ENCODE measurements at regions not wholly inside any gene's neighbourhood (a gene's known extent, or its start where the extent isn't known, plus 50 kb on each side); places are given as distances from the start of the nearest gene placed in this dataset.
A peak's percentile ranks its signal among the peaks of the same experiment; 100 is the strongest.

- DNase-seq (ENCODE audit: low read depth), result no peak
Observed at GRCh38 chr7:42987648-42988214, 55.6 kb downstream of the MRPL32 start.

DNA sequence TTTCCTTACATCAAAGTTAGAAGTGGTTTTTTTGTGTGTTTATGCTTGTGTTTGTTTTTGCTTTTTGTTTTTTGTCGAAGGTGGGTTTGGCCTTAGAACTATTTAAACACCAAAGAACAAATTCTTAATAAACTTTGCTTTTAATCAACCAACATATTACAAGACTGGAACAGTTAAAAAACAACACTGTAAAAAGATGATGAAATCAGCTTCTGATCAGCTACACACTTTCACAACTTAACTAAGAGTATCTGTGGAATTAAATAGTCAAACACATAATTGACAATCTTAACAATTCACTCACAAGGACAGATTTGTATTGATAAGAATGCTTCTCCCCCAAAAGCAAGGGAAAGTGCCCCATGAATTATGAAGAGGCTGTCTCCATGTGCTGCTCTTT, 58.8 kb downstream of the MRPL32 start:
- no peak for DNase-seq (ENCODE audit: low read depth)

- no peak for DNase-seq (ENCODE audit: low read depth)
Observed at GRCh38 chr7:42991913-42992591, 59.9 kb downstream of the MRPL32 start.

- DNase-seq (ENCODE audit: low read depth), result no peak
Observed at GRCh38 chr7:42993038-42993437, 60.9 kb downstream of the MRPL32 start.

GRCh38 chr7:42994096-42994495, 61.9 kb downstream of the MRPL32 start:
- no peak for DNase-seq (ENCODE audit: low read depth)

DNA sequence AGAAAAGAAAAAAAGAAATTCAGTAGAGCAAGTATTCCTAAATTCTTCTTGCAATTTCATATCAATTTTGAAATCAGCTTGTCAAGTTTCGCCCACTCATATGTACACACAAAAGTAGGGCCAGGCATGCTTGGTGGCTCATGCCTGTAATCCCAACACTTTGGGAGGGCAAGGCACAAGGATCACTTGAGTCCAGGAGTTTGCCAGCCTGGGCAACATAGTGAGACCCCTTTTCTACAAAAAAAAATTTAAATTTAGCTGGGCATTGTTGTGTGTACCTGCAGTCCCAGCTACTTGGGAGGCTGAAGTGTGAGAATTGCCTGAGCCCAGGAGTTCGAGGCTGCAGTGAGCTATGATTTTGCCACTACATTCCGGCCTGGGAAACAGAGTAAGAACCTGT, 65.4 kb downstream of the MRPL32 start:
- DNase-seq (ENCODE audit: low read depth), result no peak

GRCh38 chr7:43004082-43004481, 71.9 kb downstream of the MRPL32 start:
- DNase-seq (ENCODE audit: low read depth), result no peak

- no peak for DNase-seq (ENCODE audit: low read depth)
Observed at GRCh38 chr7:43006008-43006407, 73.8 kb downstream of the MRPL32 start.

DNA sequence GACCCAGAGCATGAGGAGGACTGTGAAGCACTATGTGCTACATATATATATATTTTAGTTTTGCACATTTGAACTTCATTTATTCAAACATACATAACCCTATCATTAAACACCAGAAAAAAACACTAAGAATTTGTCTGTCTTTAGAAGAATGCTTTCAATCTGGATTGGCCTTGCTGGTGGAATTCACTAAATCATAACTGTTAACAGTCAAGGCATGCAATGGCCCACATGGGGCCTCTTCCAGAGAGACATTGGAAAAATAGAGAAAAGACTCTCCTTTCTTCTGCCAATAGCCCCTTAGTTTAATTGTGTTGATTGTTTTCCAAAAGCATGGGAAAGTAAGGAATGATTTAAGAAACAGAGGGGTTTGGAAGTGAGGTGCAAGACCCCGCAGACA, 77.9 kb downstream of the MRPL32 start:
- DNase-seq (ENCODE audit: low read depth), result no peak

DNA sequence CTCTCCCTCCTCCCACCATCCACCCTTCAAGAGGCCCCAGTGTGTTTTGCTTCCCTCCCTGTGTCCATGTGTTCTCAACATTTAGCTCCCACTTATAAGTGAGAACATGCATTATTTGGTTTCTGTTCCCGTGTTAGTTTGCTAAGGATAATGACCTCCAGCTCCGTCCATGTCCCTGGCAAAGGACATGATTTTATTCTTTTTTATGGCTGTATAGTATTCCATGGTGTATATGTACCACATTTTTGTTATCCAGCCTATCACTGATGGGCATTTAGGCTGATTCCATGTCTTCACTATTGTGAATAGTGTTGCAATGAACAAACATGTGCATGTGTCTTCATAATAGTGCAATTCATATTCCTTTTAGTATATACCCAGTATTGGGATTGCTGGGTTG, 79.7 kb downstream of the MRPL32 start:
- no peak for DNase-seq (ENCODE audit: low read depth)

DNA sequence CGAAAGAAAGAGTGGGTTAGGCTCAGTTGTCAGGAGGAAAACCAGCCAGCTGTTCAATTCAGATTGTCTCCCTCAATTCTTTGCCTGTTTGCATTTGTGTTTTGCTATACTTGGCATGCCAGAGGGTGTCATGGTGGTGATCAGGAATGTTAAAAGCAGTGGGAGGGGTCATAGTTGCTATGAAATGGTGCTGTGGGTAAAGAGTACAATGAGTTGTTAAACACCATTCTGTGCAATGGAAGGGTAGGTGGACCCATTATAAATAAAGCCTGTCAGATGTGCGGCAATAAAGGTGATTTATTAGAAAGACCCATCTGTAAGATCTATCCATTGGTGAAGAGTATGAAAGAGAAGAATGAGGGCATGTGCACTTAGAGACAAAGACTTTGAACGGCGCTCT, 82.2 kb downstream of the MRPL32 start:
- no peak for DNase-seq (ENCODE audit: low read depth)

GRCh38 chr7:43015301-43015700, 83.1 kb downstream of the MRPL32 start:
- no peak for DNase-seq (ENCODE audit: low read depth)

DNA sequence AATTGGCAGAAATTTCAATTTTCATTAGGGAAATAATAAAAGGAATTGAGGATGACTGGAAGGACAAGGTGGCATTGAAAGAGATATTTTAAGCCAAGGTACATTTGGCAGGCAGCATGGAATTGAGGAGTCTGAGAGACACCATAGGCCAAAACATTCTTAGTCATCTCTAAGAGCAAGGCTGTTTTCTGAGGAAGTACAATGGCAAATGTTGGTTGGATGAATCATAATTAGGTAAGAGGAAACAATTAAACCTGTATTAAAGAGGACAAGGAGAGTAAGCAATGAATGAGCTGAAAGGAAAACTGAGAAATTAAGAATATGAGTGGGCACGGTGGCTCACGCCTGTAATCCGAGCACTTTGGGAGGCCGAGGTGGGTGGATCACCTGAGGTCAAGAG, 86.3 kb downstream of the MRPL32 start:
- peak; percentile 78 for DNase-seq (ENCODE audit: low read depth)

DNA sequence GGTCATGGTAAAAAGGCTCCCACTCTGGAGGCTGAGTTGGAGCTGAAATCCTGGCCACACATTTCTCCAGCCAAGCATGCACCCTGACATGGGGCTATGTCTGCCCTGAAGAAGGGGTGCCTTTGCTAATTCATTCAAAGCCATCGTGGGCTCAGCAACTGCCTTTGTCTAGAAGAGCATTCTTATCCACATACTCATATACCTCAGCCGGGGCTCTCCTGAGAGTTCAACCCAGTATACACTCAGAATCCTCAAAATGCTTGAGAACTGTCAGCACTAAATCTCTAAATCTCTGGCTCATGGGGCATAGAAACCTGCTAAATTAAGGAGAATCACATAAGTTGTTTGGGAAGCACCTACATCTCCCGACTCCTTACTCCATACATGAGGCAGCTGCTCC, 89.3 kb downstream of the MRPL32 start:
- DNase-seq (ENCODE audit: low read depth), result no peak

GRCh38 chr7:43022008-43022407, 89.8 kb downstream of the MRPL32 start:
- no peak for DNase-seq (ENCODE audit: low read depth)

DNA sequence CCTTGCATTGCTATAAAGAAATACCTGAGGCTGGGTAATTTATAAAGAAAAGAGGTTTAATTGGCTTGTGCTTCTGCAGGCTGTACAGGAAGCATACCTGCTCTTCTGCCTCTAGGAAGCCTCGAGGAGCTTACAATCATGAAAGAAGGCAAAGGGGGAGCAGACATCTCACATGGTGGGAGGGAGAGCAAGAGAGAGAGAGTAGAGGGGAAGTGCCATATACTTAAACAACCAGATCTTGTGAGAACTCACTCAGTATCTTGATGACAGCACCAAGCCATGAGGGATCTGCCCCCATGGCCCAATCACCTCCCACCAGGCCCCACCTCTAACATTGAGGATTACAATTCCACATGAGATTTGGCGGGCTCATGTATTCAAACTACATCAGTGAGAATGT, 79.1 kb upstream of the HECW1 start:
- DNase-seq (ENCODE audit: low read depth), result no peak

DNA sequence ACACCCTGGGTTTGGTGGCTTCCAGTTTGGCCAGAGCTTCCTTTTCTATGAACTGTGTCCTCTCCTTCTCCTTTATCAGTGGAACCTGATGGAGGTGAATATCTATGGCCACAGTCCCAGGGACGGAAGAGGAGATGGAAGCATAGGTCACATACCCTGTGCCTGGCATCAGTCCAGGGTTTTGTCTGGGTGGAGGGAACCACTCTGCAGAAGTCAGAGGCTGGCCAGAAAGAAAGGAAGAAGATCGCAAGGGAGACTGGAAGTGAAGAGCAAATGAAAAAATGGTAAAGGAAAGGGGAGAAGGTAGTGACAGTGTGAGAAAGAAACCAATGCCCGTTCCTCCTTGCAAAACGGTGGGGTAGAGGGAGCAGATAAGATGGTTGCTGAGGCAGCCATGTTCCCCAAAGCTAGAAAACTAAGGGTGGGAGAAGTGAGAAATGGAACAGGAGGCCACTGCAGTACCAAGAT, 77.9 kb upstream of the HECW1 start:
- no peak for DNase-seq (ENCODE audit: low read depth)

- no peak for DNase-seq (ENCODE audit: low read depth)
Observed at GRCh38 chr7:43037531-43037930, 74.9 kb upstream of the HECW1 start.

- DNase-seq (ENCODE audit: low read depth), result peak; percentile 3
Observed at GRCh38 chr7:43038254-43038653, 74.2 kb upstream of the HECW1 start.

- DNase-seq (ENCODE audit: low read depth), result no peak
Observed at GRCh38 chr7:43039346-43039745, 73.1 kb upstream of the HECW1 start.

GRCh38 chr7:43040461-43040860, 72.0 kb upstream of the HECW1 start:
- DNase-seq (ENCODE audit: low read depth), result no peak

DNA sequence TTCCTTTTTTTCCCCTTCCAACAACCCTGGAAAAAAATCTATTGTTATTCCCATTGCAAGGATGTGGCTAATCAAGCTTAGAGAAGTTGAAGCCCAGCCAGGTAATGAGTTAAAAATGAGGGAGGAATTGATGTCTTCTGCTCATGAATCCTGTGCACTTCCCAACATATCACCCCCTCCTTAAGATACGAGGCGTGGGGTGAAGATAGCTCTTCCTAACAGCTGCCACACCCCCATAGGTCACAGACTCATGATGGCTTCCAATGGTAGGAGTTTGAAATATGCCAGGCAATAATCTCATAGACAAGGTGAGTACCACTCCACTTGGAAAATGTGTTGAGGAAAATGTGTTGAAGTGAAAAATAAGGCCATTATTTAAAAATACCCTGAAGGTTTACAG, 71.3 kb upstream of the HECW1 start:
- DNase-seq (ENCODE audit: low read depth), result no peak

- no peak for DNase-seq (ENCODE audit: low read depth)
Observed at GRCh38 chr7:43041724-43042123, 70.7 kb upstream of the HECW1 start.

DNA sequence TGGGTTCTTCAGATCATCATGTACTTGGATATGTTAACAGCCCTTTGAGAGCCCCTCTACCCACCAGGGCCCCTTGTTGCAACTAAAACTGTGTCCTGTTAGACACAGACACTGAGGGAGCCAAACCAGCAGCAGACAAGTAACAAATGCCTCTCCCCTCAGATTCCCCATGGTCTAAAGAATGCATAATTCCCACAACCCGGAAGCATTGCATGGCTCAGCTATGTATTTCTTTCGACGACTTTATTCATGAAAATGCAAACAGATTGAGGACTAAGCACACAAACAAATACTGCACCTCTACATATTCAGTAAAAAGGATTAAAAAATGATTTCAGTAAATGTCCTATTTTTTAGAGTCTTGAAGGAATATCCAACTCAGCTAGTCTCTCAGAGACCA, 70.1 kb upstream of the HECW1 start:
- DNase-seq (ENCODE audit: low read depth), result no peak

Measured in HT1080 (cell line).